ENCODE measurements at regions not wholly inside any gene's neighbourhood (a gene's known extent, or its start where the extent isn't known, plus 50 kb on each side); places are given as distances from the start of the nearest gene placed in this dataset.

- H3K14ac ChIP-seq (ENCODE audit: low read length), result no peak overlapping the region
- H3K18ac ChIP-seq (ENCODE audit: low read length), result no peak overlapping the region
- H2BK5ac ChIP-seq (ENCODE audit: low read depth, low read length, poor library complexity), result no peak overlapping the region
- H3K9me3 ChIP-seq (ENCODE audit: insufficient read depth, low read depth, low read length), result no peaks in the 10 kb centered on the region
- H2AFZ ChIP-seq (ENCODE audit: insufficient read depth, low read length, poor library complexity), result no peak overlapping the region
- H4K91ac ChIP-seq (ENCODE audit: low read depth, low read length), result no peak overlapping the region
- no peak overlapping the region for H2BK12ac ChIP-seq (ENCODE audit: low read length)
- no peaks in the 10 kb centered on the region for H3K79me1 ChIP-seq (ENCODE audit: low read length)
- H3K4me3 ChIP-seq (ENCODE audit: low read depth, low read length), result no peak overlapping the region
- no peak overlapping the region for H3K4ac ChIP-seq (ENCODE audit: low read depth, low read length)
- H4K8ac ChIP-seq (ENCODE audit: low read depth, low read length), result no peak overlapping the region
- no peak overlapping the region for H4K12ac ChIP-seq (ENCODE audit: low read depth, low read length)
- H3K36me3 ChIP-seq (ENCODE audit: control insufficient read depth in 1 of 2, insufficient read depth in 2 of 2, low read length in 2 of 2), result no peaks in the 10 kb centered on the region
- 100% methylated on average over 1 of the region's 5 CpGs for WGBS (ENCODE audit: extremely low coverage, insufficient coverage, insufficient read length)
- H2BK120ac ChIP-seq (ENCODE audit: insufficient read depth, low read length, poor library complexity), result no peak overlapping the region
- H2AK5ac ChIP-seq (ENCODE audit: low read length), result no peak overlapping the region
- H3K9ac ChIP-seq (ENCODE audit: low read length), result no peak overlapping the region
- no peak overlapping the region for H3K4me2 ChIP-seq (ENCODE audit: low read length)
- H3K27me3 ChIP-seq (ENCODE audit: insufficient read depth, low read length), result no peaks in the 10 kb centered on the region
- no peak overlapping the region for H3K27ac ChIP-seq (ENCODE audit: low read depth, low read length)
- H3K4me1 ChIP-seq (ENCODE audit: control insufficient read depth in 1 of 2, insufficient read depth in 2 of 2, low read length in 2 of 2), result no peaks in the 10 kb centered on the region
- H3K79me2 ChIP-seq (ENCODE audit: control insufficient read depth, insufficient read depth, low read length, poor library complexity), result no peaks in the 10 kb centered on the region
- DNase-seq, result no peak
- no peak overlapping the region for H3K23ac ChIP-seq (ENCODE audit: low read length)
Measured at GRCh38 chr15:61307474-61307873, 78.4 kb upstream of the RORA start.

GRCh38 chr15:61301701-61302100 lies 72.6 kb upstream of the RORA start:
- Histone ChIP-seq H3K4me2 (ENCODE audit: low read length) (no peak overlapping the region), H3K9ac (ENCODE audit: low read length) (no peak overlapping the region), H3K23ac (ENCODE audit: low read length) (no peak overlapping the region), H3K79me1 (ENCODE audit: low read length) (no peaks in the 10 kb centered on the region), H2BK120ac (ENCODE audit: insufficient read depth, low read length, poor library complexity) (no peak overlapping the region), H3K79me2 (ENCODE audit: control insufficient read depth, insufficient read depth, low read length, poor library complexity) (no peaks in the 10 kb centered on the region), H2AFZ (ENCODE audit: insufficient read depth, low read length, poor library complexity) (no peak overlapping the region), H3K27me3 (ENCODE audit: insufficient read depth, low read length) (no peaks in the 10 kb centered on the region), H3K18ac (ENCODE audit: low read length) (no peak overlapping the region), H3K14ac (ENCODE audit: low read length) (no peak overlapping the region), H3K36me3 (ENCODE audit: control insufficient read depth in 1 of 2, insufficient read depth in 2 of 2, low read length in 2 of 2) (no peaks in the 10 kb centered on the region), H3K4me1 (ENCODE audit: control insufficient read depth in 1 of 2, insufficient read depth in 2 of 2, low read length in 2 of 2) (no peaks in the 10 kb centered on the region), H4K91ac (ENCODE audit: low read depth, low read length) (no peak overlapping the region), H2AK5ac (ENCODE audit: low read length) (no peak overlapping the region), H3K4ac (ENCODE audit: low read depth, low read length) (no peak overlapping the region), H3K4me3 (ENCODE audit: low read depth, low read length) (no peak overlapping the region), H4K8ac (ENCODE audit: low read depth, low read length) (no peak overlapping the region), H4K12ac (ENCODE audit: low read depth, low read length) (no peak overlapping the region), H2BK5ac (ENCODE audit: low read depth, low read length, poor library complexity) (no peak overlapping the region), H2BK12ac (ENCODE audit: low read length) (no peak overlapping the region), H3K9me3 (ENCODE audit: insufficient read depth, low read depth, low read length) (peaks cover 2% of the 10 kb centered on the region), H3K27ac (ENCODE audit: low read depth, low read length) (no peak overlapping the region)
- DNase-seq, result no peak
- WGBS (ENCODE audit: extremely low coverage, insufficient coverage, insufficient read length), result no CpG with 5 or more reads among the region's 3 CpGs

GRCh38 chr15:61299075-61299763 lies 70.1 kb upstream of the RORA start:
- Histone ChIP-seq H3K14ac (ENCODE audit: low read length) (no peak overlapping the region), H3K4me3 (ENCODE audit: low read depth, low read length) (no peak overlapping the region), H3K27me3 (ENCODE audit: insufficient read depth, low read length) (no peaks in the 10 kb centered on the region), H3K9me3 (ENCODE audit: insufficient read depth, low read depth, low read length) (peaks cover 2% of the 10 kb centered on the region), H3K4me1 (ENCODE audit: control insufficient read depth in 1 of 2, insufficient read depth in 2 of 2, low read length in 2 of 2) (no peaks in the 10 kb centered on the region), H3K4me2 (ENCODE audit: low read length) (no peak overlapping the region), H2AFZ (ENCODE audit: insufficient read depth, low read length, poor library complexity) (no peak overlapping the region), H3K79me1 (ENCODE audit: low read length) (no peaks in the 10 kb centered on the region), H3K4ac (ENCODE audit: low read depth, low read length) (no peak overlapping the region), H4K91ac (ENCODE audit: low read depth, low read length) (no peak overlapping the region), H3K18ac (ENCODE audit: low read length) (no peak overlapping the region), H4K8ac (ENCODE audit: low read depth, low read length) (no peak overlapping the region), H2BK120ac (ENCODE audit: insufficient read depth, low read length, poor library complexity) (no peak overlapping the region), H3K9ac (ENCODE audit: low read length) (no peak overlapping the region), H4K12ac (ENCODE audit: low read depth, low read length) (no peak overlapping the region), H3K23ac (ENCODE audit: low read length) (no peak overlapping the region), H3K27ac (ENCODE audit: low read depth, low read length) (no peak overlapping the region), H3K36me3 (ENCODE audit: control insufficient read depth in 1 of 2, insufficient read depth in 2 of 2, low read length in 2 of 2) (no peaks in the 10 kb centered on the region), H2BK12ac (ENCODE audit: low read length) (no peak overlapping the region), H3K79me2 (ENCODE audit: control insufficient read depth, insufficient read depth, low read length, poor library complexity) (no peaks in the 10 kb centered on the region), H2BK5ac (ENCODE audit: low read depth, low read length, poor library complexity) (no peak overlapping the region), H2AK5ac (ENCODE audit: low read length) (no peak overlapping the region)
- no peak for DNase-seq
- WGBS (ENCODE audit: extremely low coverage, insufficient coverage, insufficient read length), result no CpG with 5 or more reads among the region's 4 CpGs

- H3K27me3 ChIP-seq (ENCODE audit: insufficient read depth, low read length), result no peaks in the 10 kb centered on the region
- no peak overlapping the region for H2BK12ac ChIP-seq (ENCODE audit: low read length)
- DNase-seq, result no peak
- H3K4me2 ChIP-seq (ENCODE audit: low read length), result no peak overlapping the region
- H3K79me1 ChIP-seq (ENCODE audit: low read length), result no peaks in the 10 kb centered on the region
- H2BK5ac ChIP-seq (ENCODE audit: low read depth, low read length, poor library complexity), result no peak overlapping the region
- H4K91ac ChIP-seq (ENCODE audit: low read depth, low read length), result no peak overlapping the region
- H3K23ac ChIP-seq (ENCODE audit: low read length), result no peak overlapping the region
- H3K14ac ChIP-seq (ENCODE audit: low read length), result no peak overlapping the region
- no peak overlapping the region for H3K18ac ChIP-seq (ENCODE audit: low read length)
- WGBS (ENCODE audit: extremely low coverage, insufficient coverage, insufficient read length), result no CpG with 5 or more reads among the region's 3 CpGs
- no peaks in the 10 kb centered on the region for H3K9me3 ChIP-seq (ENCODE audit: insufficient read depth, low read depth, low read length)
- no peak overlapping the region for H2AK5ac ChIP-seq (ENCODE audit: low read length)
- no peak overlapping the region for H2AFZ ChIP-seq (ENCODE audit: insufficient read depth, low read length, poor library complexity)
- H4K12ac ChIP-seq (ENCODE audit: low read depth, low read length), result no peak overlapping the region
- H2BK120ac ChIP-seq (ENCODE audit: insufficient read depth, low read length, poor library complexity), result no peak overlapping the region
- no peak overlapping the region for H3K27ac ChIP-seq (ENCODE audit: low read depth, low read length)
- no peaks in the 10 kb centered on the region for H3K79me2 ChIP-seq (ENCODE audit: control insufficient read depth, insufficient read depth, low read length, poor library complexity)
- H3K9ac ChIP-seq (ENCODE audit: low read length), result no peak overlapping the region
- no peaks in the 10 kb centered on the region for H3K4me1 ChIP-seq (ENCODE audit: control insufficient read depth in 1 of 2, insufficient read depth in 2 of 2, low read length in 2 of 2)
- H3K4ac ChIP-seq (ENCODE audit: low read depth, low read length), result no peak overlapping the region
- no peak overlapping the region for H4K8ac ChIP-seq (ENCODE audit: low read depth, low read length)
- no peak overlapping the region for H3K4me3 ChIP-seq (ENCODE audit: low read depth, low read length)
- no peaks in the 10 kb centered on the region for H3K36me3 ChIP-seq (ENCODE audit: control insufficient read depth in 1 of 2, insufficient read depth in 2 of 2, low read length in 2 of 2)
Measured at GRCh38 chr15:61295239-61295638, 66.1 kb upstream of the RORA start.

All from trophoblast cell (in vitro differentiated cells and primary cell).